ENCODE measurements at regions not wholly inside any gene's neighbourhood (a gene's known extent, or its start where the extent isn't known, plus 50 kb on each side); places are given as distances from the start of the nearest gene placed in this dataset.

DNA sequence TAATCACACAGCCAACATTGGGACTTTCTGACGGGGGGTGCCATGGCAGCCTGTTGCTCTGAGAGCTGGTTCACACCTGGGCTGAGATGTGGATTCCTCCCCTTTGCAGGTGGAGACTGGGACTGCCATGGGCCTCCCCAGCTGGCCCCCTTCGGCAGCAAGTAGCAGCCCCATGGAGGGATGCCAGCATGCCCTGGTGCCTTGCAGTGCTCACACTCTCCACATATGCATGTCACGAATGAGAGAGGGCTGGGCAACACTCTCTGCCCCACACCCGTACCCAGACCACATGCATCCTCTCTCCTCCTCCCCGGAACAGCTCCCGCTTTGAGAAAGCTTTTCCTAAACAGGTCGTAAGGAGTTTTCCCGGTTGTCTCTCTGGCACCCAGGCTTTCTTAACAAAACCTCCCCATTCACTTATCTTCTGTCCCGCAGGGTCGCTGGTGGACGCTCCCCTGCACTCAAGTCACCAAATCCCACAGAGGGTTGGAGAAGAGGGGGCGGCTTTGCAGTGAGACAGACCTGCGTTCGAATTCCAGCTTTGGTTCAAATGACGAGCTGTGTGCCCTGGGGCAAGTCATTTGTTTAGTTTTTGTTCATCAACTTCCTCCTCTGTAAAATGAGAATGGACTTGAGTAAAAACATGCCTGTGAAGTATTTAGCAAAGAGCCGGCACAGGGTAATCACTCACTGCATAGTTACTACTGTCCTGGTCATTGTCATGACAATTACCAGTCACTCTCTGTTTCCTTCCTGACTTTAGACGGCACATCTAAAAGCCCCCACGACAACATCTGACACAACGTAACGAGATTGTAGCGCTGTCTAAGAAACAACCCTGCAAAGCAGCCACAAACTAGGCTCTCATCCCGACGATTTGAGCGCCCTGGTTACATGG, 231.3 kb upstream of the B3GAT1 start:
- DNase-seq = no peak

DNA sequence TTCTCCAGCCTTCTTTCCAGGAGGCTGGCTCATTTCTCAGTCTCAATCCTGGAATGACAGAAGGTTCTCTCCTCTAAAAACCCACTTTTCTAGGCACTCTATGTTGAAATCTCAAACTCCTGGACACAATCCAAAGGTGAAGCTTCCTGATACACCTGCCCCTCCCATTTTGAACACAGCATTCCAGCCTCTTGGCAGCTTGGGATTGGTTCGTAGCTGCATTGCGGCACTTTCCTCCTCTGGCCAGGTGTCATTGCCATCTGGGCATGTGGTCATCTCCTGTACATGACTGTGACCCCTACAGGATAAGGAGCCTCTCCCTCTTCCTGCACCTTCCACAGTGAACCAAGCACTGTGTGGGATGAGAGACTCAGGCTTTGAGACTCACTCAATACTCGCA, 230.2 kb upstream of the B3GAT1 start:
- no peak for DNase-seq

DNA sequence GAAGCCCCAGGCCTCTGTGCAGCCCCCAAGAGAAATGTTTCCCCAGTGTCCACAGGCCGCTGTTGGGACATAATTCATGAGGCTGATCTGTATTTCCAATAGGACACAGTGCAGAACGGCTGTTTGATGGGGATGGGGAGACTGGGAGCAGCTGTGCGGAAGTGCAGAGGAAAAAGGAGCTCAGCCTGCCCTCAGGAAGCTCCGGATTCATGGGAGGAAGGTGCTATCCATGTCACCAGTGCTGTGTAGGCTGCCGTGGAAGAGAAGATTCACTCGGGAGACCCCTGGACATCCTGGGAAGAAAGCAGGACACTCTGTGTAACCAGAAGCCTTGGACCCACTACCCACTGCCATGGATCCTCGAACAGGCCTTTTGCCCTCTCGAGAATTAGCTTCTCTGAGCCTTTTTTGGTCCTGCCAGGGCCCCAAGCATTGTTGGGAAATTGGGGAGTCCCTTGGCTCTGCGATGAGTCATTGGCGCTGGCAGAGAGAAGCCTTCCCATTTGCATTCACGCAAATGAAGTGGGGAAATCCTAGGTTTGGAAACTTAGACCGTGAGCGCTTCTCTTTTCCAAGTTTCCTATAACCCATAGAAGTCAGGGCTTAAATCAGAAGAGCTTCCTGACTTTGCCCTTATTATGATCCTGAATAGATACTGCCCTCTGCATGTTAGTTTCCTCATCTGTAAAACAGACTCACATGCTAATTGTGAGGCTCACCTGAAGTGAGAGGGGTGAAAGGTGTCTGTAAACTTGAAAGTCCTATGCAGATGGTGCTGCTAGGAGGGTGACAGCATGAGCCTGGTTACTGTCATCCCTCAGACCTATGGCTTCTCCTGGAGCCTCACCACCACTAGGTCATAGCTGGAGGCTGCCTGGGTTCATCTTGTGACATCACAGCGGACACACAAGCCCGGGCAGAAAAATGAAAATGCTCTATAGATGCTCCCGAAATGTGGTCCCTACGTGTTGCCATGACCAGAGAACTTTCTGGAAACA, 229.2 kb upstream of the B3GAT1 start:
- DNase-seq = no peak

DNA sequence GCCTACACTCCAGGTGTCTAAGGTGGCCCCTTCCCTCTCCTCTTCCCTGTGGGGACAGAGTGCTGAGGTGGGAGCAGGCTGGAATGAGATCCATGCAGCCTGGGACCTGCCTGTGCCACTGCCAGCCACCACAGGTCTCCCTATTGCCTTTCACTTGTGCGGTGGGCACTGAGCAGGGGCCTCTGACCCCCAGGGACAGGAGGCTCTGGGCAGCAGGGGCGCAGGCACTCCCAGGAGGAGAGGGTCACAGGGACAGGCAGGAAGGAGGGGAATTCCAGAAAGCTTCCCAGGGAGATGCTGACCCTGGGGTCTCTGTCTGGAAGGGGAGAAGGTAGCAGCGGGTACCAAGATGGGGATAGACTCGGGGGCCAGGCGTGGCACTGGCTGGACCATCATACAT, 228.5 kb upstream of the B3GAT1 start:
- DNase-seq = no peak

DNA sequence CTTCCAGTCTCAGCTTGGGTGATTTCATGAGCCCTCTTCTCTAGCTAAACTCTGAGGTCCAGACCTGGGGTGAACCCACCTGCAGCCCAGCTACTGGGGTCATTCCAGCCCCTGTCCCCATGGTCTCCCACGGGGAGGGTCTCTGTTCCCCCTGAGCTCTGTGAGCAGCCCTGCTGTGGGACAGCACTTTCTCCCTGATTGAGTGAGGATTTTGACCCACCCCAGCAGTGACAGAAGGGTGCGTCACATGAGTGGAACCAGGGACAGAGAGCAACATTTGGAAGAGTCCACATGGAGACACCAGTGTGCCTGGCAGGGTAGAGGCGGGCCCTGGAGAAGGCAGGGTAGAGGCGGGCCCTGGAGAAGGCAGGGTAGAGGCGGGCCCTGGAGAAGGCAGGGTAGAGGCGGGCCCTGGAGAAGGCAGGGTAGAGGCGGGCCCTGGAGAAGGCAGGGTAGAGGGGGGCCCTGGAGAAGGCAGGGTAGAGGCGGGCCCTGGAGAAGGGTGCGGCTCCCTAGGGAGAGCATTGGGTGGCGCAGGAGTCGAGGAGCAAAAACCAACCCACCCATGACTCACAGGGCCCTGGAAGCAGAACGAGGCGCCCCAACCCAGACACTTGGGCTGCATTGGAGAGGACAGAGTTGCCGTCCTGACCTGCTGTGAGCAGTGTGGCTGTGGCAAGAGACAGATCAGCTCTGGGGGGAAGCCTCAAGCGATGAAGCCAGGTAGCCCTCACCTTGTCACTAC, 227.7 kb upstream of the B3GAT1 start:
- no peak for DNase-seq

DNA sequence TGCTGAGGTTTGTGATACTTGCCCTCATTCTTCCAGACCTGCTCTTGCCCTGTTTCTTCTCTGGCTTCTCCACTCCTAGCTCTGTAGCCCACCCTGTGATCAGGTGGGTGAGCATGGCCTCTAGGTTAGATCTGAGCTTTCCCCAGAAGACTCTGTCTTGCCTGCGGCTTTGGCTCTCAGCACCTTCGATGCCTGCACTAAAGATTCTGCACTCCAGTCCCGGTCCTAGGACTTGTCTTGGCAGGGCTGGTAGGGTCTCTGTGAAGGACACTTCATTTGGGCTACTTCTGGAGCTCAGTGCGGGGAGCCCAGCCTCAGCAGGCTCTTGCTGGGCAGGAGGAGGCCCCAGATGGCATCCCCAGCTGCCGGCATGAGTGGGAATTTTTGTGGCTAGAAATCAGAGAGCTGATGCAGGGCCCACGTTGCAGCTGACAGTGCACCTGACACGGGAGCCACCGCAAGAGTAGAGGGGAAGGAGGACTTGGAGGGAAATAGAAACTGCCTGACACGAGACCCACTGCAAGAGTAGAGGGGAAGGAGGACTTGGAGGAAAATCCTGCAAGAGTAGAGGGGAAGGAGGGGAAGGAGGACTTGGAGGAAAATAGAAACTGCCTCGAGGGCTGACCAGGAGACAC, 226.9 kb upstream of the B3GAT1 start:
- DNase-seq = no peak

DNA sequence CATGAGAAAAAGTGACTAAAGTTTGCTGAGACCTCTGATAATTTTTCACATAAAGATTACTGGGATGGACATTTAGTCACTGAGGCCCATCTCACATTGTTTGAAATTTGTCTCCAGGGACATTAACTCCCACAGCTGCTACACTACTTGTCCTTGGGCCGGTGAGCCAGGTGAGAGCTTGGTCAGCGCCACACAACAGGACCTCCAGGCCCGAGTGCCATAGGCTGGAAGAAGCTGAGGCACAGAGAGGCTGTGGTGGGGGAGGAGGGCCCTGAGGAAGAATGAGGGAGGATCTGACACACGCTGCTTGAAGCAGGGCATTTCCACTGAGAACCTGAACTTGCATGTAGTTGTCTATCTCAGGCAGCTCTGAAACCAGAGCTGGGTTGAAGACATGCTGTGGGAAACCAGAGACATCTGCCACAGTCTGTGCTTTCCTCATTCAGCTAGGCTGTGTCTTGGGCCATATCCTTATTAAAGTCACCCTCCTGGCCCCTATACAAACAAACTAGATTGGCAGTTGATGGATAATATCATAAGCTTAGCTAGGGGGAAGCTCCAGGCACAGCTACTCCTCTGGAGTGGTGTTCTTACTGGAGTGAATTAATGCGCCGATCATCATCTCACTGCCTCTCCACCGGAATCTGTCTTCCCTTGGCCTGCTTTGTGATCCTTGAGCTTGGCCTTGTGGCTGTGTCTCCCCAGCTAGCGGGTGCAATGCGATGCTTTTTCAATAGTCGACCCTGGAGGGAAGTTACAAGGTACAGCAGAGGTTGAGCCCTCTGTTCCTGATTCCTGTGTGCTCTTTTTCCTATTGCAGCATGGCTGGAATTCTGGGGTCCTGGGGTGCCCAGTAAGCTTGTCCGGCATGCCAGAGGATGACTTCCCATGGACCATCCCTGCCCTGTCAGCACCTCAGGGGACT, 225.3 kb upstream of the B3GAT1 start:
- no peak for DNase-seq

DNA sequence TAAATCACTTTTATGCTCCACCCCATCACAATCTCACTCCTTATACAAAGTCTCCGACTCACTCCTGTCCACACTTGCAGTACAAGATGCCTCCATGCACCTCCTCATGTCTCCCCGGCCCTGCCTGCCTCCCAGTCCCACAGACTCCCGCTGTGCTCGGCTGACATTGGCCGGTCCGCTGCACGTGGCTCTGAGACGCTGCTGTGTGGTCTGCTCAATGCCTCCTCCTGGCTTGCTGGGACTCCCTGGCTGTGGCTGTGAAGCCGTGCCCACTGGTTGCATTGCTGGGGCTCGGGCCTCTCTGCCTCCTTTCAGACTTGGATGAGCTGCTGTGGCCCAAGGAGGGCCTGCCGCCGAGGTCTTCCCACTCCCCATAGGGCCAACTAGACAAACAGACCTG, 224.0 kb upstream of the B3GAT1 start:
- no peak for DNase-seq

DNA sequence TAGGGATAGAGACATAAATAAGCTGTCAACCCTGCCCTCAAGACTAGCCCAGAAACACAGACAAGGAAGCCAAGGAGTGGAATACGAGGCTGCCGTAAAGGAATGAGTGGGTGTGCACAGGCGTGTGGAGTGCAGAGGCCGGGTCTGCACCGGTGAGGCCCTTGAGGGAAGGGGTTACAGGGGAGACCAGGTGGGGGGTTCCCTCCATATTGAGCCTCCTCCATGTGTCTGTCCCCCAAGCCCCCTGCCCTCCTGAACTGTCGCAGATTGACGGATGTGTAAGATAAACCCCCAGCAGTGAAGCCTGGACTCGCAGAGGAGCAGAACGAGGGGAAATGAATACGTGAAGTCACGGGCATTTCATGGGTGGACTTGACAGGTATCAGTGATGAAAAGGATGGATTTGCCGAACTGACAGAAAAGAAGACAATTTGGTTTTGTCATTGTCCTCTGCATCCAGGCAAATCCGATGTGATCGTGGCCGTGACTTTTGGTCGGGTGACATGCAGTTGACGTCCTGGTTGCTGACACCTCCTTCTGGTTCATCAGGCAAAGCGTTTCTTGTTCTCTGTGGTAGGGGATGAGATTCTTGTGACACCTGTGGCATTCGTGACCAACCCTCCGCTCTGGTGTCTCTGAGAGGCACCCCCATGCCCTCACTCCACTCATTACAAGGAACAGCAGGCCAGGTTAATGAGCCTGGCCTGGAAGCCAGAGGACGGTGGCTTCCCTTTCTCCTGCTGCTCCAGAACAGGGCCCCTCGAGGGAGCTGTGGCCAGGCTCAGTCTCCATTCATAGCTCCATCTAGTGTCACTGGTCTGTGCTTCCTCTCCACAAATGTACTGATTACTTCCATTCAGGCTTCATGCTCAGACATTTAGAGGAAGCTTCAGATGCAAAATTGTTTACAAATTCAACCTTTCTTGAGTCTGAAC, 223.1 kb upstream of the B3GAT1 start:
- DNase-seq = no peak

DNA sequence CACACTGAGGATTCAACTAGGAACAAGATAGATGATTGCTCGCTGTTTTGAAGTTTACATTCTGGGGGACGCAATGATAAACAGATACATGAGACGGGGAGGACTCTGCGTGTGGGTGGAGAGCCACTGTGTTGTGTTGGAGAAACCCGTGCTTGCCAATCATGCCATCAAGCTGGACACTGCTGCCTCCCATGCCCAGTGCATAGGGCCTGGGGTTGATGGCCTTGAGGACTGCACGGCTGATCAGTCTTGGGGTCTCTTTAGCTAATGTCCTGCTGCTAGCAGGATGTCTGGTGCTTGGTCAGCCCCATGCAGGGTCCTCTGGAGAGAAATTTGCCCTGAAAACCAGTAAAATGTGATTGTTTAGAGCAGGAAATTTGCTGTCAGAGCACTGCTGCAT, 221.2 kb upstream of the B3GAT1 start:
- no peak for DNase-seq

DNA sequence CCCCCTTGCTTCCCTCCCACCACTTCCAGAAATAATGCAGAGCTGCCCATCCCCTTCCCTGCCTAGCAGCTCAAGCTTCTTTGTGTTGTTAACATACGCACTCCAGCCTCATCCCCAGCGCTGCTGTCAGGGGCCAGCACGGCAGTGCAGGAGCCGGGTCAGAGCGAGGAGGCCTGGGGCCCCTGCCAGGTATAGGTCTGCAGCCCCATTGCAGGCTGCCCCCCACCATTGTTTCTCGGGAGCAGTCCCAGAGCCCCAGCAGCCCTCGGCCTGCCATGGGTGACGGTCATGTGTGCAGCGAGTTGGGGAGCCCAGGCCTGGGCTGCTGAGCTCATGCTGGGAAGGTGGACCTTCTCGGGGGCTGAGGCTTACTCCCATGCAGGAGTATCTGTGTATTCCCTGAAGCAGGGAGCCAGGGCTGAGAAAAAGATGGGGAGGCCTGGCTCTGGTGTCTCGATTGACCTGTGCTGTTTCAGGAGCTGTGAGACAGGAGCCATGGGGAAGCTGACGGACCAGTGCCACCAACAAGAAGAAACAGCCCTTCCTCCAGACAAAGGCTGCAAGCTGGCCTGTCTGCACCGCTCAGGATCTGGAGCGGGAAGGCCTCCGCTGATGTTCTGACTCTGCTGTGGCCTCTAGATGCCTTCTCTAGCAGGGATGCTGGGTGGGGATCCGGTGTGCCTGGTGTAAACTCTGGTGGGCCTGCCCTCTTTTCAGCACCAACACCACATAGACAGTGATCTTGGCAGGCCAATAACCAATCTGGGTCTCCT, 220.5 kb upstream of the B3GAT1 start:
- DNase-seq = no peak

DNA sequence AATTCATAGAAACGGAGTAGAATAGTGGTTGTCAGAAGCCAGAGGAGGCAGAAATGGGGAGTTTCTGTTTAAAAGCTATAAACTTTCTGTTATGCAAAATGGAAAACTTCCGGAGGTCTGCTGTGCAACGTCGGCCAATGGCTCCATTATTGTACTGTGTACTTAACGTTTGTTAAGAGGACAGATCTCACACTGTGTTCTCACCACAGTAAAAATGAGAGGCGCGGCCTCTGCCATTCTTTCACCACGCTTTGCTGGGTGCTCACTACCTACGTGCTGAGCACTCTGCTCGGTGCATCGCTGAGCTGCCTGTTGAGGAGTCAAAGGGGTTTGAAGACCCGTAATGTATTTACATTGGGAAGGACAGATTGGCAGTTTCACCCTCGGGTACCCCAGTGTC, 218.8 kb upstream of the B3GAT1 start:
- no peak for DNase-seq

DNA sequence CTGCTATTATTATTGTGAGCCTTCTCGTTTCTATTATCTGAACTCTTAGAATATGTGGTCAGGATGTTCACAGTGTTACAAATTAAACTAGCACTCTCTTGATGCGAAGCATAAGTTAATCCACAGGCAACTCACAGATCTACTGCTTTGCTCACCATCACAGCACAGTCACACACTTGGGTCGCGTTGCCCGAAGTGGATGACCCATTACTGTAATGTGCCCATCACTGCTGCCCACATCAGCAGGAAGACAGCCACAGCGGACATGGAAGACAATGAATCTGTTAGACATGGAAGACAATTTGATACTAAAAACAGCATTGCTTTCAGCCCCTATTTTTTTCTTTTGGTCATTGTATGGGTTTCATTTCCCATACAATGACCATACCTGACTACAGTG, 216.4 kb upstream of the B3GAT1 start:
- no peak for DNase-seq

DNA sequence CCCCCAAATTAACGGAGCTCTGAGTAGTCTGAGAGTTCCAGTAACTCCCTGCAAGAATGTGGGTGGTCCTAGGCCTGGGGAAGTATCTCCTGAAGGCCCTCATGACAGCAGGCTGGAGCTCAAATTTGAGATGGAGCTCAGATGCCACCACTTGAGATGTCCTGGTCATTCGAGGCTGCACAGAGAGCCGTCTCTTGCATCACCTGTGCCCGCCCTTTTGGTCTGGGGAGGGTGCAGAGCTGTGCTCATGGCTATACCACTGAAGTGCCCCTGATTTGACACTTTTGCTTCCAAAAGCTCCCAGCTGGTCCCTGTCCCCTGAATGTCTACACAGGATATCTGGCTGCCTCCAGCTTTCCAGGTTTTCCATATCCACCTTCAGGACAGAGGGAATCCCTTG, 214.0 kb upstream of the B3GAT1 start:
- DNase-seq = no peak

DNA sequence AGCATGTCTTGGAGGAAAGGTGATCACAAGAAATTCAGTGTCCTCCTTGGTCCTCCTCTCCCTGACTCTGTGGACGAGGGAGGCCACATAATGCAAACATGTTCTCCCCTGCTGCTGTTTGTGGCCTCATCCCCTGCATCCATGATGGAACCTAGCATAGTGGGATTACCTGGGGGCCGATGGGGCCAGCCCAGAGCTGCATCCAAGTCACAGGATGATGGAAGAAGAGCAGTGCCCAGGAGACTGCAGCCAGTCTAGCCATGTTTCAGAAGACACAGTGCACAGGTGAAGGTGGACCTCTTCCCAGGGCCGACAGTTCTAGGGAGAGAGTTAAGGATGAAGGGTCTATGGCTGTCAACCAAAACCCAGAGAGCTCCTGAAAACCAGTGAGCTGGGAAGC, 213.6 kb upstream of the B3GAT1 start:
- DNase-seq = no peak

DNA sequence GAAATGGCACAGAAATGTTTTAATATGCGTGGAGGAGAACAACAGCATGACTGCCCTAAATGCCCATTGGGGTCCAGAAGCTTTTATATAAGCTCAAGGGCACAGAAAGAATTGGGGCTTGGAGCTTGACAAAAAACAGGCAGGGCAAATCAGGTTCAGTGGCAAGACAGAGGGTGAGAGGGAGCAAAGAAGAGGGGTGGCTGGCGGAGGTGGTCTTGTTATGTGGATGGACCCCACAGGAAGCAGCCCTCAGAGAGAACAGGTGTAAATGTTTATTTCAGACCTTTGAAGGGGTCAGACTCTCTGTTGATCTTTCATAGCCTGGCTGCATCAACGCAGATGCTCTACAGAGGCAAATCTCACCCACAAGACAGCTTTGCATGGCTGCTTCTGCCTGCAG, 213.1 kb upstream of the B3GAT1 start:
- DNase-seq = no peak

DNA sequence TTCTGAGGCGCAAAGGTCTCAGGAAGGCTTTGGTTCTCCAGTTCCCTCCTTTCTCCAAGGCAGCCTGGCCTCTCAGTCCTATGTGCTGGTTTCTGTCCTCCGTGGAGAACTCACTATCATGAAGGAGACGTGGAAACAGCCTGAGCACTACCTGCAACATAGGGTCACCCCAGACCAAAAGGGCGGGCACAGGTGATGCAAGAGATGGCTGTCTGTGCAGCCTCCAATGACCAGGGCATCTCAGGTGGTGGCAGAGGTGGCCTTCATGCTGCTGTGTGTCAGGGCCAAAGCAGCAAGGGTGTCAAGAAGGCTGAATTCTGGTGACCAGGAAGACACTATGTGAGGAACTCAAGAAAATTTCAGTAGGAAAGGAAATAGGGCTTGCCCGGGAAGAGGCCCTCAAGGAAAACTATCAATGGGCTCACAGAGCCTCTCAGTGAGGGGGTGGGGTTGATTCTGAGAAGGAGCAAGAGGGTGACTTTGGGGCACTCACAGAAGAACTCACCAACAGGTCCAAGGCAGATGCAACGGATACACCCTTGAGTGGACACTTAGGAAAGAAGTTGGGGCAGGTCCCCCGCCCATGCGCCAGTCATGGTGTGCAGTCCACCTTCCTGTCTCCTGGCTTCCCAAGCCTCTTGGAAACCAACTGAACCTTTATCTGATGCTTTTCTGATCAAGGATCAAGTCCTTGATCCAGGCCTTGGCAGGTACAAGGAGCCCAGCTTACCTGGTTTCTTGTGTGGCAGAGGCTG, 212.3 kb upstream of the B3GAT1 start:
- DNase-seq = no peak

DNA sequence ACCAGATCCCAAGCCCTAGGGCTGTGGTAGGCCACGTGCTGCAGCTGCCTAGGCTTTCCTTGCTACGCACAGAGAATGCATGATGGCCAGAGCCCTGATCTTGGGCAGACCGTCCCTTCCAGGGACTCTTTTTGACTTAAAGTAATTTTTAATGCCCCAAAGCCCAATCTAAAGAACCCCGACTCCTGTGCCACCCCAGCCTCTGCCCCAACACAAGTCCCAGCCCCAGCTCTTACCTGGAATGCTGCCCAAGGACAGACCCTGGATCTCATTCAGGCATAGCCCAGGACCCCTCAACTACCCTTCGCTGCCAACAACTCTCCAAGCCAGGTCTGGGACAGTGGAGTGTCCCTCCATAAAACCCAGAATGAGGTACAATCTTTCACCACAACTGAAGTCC, 211.7 kb upstream of the B3GAT1 start:
- no peak for DNase-seq

All from skin of body (tissue), 1 donor.